Activated naive CD8-positive, alpha-beta T cell treated with anti-CD3 and anti-CD28 coated beads for 36 hours (primary cell): ENCODE measurements at regions not wholly inside any gene's neighbourhood (a gene's known extent, or its start where the extent isn't known, plus 50 kb on each side); places are given as distances from the start of the nearest gene placed in this dataset.

Experiments used
- DNase-seq: peaks from one replicate; pipeline ENCODE4 v3.0.0; 2021
- H3K27ac Mint-ChIP-seq: one replicate; pipeline ENCODE4 v1.8.0; 2022; ENCODE audit warnings: mild to moderate bottlenecking, moderate library complexity, mixed read lengths
- H3K27me3 Mint-ChIP-seq: one replicate; pipeline ENCODE4 v1.8.0; 2022; ENCODE audit warnings: mild to moderate bottlenecking, mixed read lengths
- H3K36me3 Mint-ChIP-seq: one replicate; pipeline ENCODE4 v1.8.0; 2021; ENCODE audit warnings: mild to moderate bottlenecking, mixed read lengths
- H3K4me1 Mint-ChIP-seq: one replicate; pipeline ENCODE4 v1.8.0; 2021; ENCODE audit warnings: mixed read lengths
- H3K4me3 Mint-ChIP-seq: one replicate; pipeline ENCODE4 v1.8.0; 2022; ENCODE audit warnings: mild to moderate bottlenecking, moderate library complexity, mixed read lengths
- H3K9me3 Mint-ChIP-seq: one replicate; pipeline ENCODE4 v1.8.0; 2022; ENCODE audit warnings: mixed read lengths

GRCh38 chr6:113178349-113178748 is 678.8 kb upstream of the MARCKS start:
- no peak overlapping the region for H3K27ac Mint-ChIP-seq
- no peaks in the 10 kb centered on the region for H3K4me1 Mint-ChIP-seq
- no peak for DNase-seq
- H3K9me3 Mint-ChIP-seq: no peaks in the 10 kb centered on the region
- H3K36me3 Mint-ChIP-seq: no peaks in the 10 kb centered on the region
- no peak overlapping the region for H3K4me3 Mint-ChIP-seq
- H3K27me3 Mint-ChIP-seq: no peaks in the 10 kb centered on the region

DNA sequence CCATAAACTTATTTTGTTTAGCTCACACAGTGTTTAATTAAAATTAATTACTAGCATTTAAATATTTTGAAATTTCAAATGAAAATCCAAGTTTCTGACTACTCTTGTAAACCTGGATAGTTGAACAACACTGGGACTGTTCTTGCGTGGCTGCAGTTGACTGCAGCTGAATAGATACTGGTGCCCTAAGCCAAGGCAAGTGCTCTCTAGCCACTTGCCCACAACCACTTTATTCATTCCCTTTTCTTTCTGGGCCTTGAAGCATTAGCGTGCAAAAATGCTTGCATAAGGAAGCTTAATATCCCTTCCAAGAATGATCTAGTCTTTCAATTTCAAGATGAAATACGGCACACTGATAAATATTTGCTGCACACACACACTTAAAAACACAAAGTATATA is 676.0 kb upstream of the MARCKS start:
- DNase-seq: no peak
- Mint-ChIP-seq H3K4me1 (no peaks in the 10 kb centered on the region), H3K9me3 (no peaks in the 10 kb centered on the region), H3K27me3 (no peaks in the 10 kb centered on the region), H3K4me3 (no peak overlapping the region), H3K36me3 (no peaks in the 10 kb centered on the region), H3K27ac (no peak overlapping the region)

- DNase-seq: no peak
- no peaks in the 10 kb centered on the region for H3K9me3 Mint-ChIP-seq
- H3K4me1 Mint-ChIP-seq: no peaks in the 10 kb centered on the region
- H3K27ac Mint-ChIP-seq: no peak overlapping the region
- H3K4me3 Mint-ChIP-seq: no peak overlapping the region
- H3K36me3 Mint-ChIP-seq: no peaks in the 10 kb centered on the region
- H3K27me3 Mint-ChIP-seq: no peaks in the 10 kb centered on the region
These were observed 674.6 kb upstream of the MARCKS start for GRCh38 chr6:113182370-113183141.

- Mint-ChIP-seq H3K27ac (no peak overlapping the region), H3K4me3 (no peak overlapping the region), H3K4me1 (no peaks in the 10 kb centered on the region), H3K36me3 (no peaks in the 10 kb centered on the region), H3K27me3 (no peaks in the 10 kb centered on the region), H3K9me3 (no peaks in the 10 kb centered on the region)
- DNase-seq: no peak
These were observed 672.9 kb upstream of the MARCKS start for GRCh38 chr6:113184291-113184690.

DNA sequence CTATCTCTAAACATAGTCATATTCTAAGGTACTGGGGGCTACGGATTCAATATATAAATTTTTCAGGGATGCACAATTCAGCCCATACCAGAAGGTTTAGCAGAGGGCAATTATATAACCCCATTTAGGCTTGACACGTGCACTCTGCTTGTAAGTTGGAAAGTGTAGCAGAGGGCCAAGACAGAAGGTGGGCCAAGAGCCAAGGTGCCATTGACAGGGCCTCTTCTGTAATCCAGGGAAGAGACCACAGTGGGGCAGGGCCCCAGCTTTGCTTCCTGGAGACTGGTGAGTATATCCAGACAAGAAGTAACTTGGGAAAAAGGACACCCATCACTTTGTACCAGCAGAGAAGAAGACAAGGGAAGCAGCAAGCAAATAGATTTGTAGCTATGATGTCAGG is 672.4 kb upstream of the MARCKS start:
- H3K4me1 Mint-ChIP-seq: no peaks in the 10 kb centered on the region
- DNase-seq: no peak
- no peak overlapping the region for H3K27ac Mint-ChIP-seq
- no peaks in the 10 kb centered on the region for H3K9me3 Mint-ChIP-seq
- no peaks in the 10 kb centered on the region for H3K27me3 Mint-ChIP-seq
- no peak overlapping the region for H3K4me3 Mint-ChIP-seq
- H3K36me3 Mint-ChIP-seq: no peaks in the 10 kb centered on the region

DNA sequence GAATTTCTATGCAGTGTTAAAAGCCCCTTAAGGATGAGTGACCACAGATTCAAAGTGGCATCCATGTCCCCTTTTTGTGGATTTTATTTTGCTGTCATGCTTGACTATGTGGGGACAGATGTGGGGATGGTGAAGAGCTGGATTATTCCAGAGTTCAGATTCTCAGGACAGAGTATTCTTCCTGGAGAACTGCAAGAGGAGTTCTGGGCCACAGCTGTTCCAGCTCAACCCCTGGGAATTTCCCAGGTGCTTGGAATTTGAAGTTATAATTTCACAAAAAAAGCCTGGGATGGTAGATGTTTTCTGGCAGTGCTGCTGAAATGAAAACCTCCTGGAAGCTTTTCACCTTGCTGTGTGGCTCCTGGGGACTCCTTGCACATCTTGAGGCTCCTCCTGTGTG is 671.8 kb upstream of the MARCKS start:
- Mint-ChIP-seq H3K4me1 (no peaks in the 10 kb centered on the region), H3K36me3 (no peaks in the 10 kb centered on the region), H3K27me3 (no peaks in the 10 kb centered on the region), H3K27ac (no peak overlapping the region), H3K9me3 (no peaks in the 10 kb centered on the region), H3K4me3 (no peak overlapping the region)
- no peak for DNase-seq

- Mint-ChIP-seq H3K4me3 (no peak overlapping the region), H3K9me3 (no peaks in the 10 kb centered on the region), H3K36me3 (no peaks in the 10 kb centered on the region), H3K27ac (no peak overlapping the region), H3K4me1 (no peaks in the 10 kb centered on the region), H3K27me3 (no peaks in the 10 kb centered on the region)
- no peak for DNase-seq
These were observed 669.5 kb upstream of the MARCKS start for GRCh38 chr6:113187661-113188060.

DNA sequence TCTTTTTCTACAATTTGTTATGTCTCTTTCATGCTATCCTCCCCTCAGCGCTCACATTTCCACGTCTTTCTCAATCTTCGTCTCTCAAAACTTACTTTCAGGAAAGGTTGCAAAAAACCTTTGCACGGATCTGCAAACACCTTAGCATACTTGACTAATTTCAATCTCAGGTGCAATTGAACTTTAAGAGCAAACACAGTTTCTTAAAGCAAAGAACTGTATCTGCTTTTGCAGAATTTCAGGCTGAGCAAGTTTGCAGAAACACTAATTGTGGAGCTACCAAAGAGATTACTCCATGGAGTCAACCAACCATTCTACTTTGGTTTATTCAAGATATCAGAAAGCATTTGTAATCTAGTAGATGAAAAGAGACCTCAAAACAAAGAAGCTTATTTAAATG is 668.2 kb upstream of the MARCKS start:
- no peaks in the 10 kb centered on the region for H3K9me3 Mint-ChIP-seq
- no peak overlapping the region for H3K27ac Mint-ChIP-seq
- H3K27me3 Mint-ChIP-seq: no peaks in the 10 kb centered on the region

DNA sequence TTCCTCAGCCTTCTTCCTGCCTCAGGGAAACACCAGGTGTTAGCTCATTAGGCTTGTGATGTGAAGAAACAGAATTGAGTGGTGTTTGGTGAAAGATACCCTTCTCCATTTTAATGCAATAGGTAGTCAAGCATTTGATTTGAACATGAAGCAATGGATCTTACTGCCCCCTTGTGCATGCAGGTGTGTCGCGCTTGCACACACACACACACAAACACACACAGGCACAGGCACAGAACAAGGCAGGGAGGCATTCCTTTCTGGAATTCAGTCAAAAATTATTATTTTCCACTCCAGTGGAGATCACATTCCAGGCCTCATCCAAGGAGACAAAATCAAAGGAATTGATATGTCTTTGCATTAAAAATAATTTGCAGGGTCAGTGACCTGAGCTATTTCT is 667.0 kb upstream of the MARCKS start:
- Mint-ChIP-seq H3K4me1 (no peaks in the 10 kb centered on the region), H3K9me3 (no peaks in the 10 kb centered on the region), H3K27me3 (no peaks in the 10 kb centered on the region), H3K36me3 (no peaks in the 10 kb centered on the region), H3K27ac (no peak overlapping the region), H3K4me3 (no peak overlapping the region)
- DNase-seq: no peak

More for the DNA sequence above, 668.2 kb upstream of the MARCKS start:
- H3K36me3 Mint-ChIP-seq: no peaks in the 10 kb centered on the region
- DNase-seq: no peak
- no peaks in the 10 kb centered on the region for H3K4me1 Mint-ChIP-seq
- no peak overlapping the region for H3K4me3 Mint-ChIP-seq

- H3K27me3 Mint-ChIP-seq: no peaks in the 10 kb centered on the region
- no peak for DNase-seq
- H3K9me3 Mint-ChIP-seq: no peaks in the 10 kb centered on the region
- no peak overlapping the region for H3K4me3 Mint-ChIP-seq
- no peaks in the 10 kb centered on the region for H3K36me3 Mint-ChIP-seq
- H3K4me1 Mint-ChIP-seq: no peaks in the 10 kb centered on the region
- H3K27ac Mint-ChIP-seq: no peak overlapping the region
These were observed 663.1 kb upstream of the MARCKS start for GRCh38 chr6:113194090-113194489.

- H3K36me3 Mint-ChIP-seq: no peaks in the 10 kb centered on the region
- H3K27me3 Mint-ChIP-seq: no peaks in the 10 kb centered on the region
- H3K4me3 Mint-ChIP-seq: no peak overlapping the region
- no peak overlapping the region for H3K27ac Mint-ChIP-seq
- DNase-seq: no peak
- H3K9me3 Mint-ChIP-seq: no peaks in the 10 kb centered on the region
- H3K4me1 Mint-ChIP-seq: no peaks in the 10 kb centered on the region
These were observed 654.1 kb upstream of the MARCKS start for GRCh38 chr6:113202852-113203714.

DNA sequence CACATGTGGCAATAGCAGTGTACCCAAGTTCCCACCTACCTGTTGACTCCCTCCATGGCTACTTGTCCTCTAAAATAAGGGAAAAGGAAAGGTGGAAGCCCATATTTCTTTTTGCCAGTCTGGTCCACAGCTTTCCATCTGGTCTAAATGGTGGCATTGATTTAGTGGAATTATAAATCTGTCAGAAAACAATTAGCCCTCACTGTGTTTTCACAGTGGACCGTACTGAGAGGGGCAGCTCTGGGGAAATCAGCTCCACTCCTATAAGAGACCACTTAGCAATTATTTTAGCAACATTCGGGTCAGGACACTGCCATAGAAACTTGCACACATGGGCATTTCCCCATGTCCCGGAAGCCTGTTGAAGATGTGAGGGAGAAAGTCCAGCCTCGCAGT is 653.4 kb upstream of the MARCKS start:
- H3K27me3 Mint-ChIP-seq: no peaks in the 10 kb centered on the region
- H3K9me3 Mint-ChIP-seq: no peaks in the 10 kb centered on the region
- no peaks in the 10 kb centered on the region for H3K4me1 Mint-ChIP-seq
- no peaks in the 10 kb centered on the region for H3K36me3 Mint-ChIP-seq
- no peak for DNase-seq
- H3K4me3 Mint-ChIP-seq: no peak overlapping the region
- no peak overlapping the region for H3K27ac Mint-ChIP-seq

GRCh38 chr6:113205553-113205952 is 651.6 kb upstream of the MARCKS start:
- no peak for DNase-seq
- Mint-ChIP-seq H3K4me1 (no peaks in the 10 kb centered on the region), H3K27ac (no peak overlapping the region), H3K36me3 (no peaks in the 10 kb centered on the region), H3K4me3 (no peak overlapping the region), H3K27me3 (no peaks in the 10 kb centered on the region), H3K9me3 (no peaks in the 10 kb centered on the region)

GRCh38 chr6:113208726-113209125 is 648.4 kb upstream of the MARCKS start:
- Mint-ChIP-seq H3K36me3 (no peaks in the 10 kb centered on the region), H3K27ac (no peak overlapping the region), H3K9me3 (no peaks in the 10 kb centered on the region), H3K4me3 (no peak overlapping the region), H3K4me1 (no peaks in the 10 kb centered on the region), H3K27me3 (no peaks in the 10 kb centered on the region)
- no peak for DNase-seq

DNA sequence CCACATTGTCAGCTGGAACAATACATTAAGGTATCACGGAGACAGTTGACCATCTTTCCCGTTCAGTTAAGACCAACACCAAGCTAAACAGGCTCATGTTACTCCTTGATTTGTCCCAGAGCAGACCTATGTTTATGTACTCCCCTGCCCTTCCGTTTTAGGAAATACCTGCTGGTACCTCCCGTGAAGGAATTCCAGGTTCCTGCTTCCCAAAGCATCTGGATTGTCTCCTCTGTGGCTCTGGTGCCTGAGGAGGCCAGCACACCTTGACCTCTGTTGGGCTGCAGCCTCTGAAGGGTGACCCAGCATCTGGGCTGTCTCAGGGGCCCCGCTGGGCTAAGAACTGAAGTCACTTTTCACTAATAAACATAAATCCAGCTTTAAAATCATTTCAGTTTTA is 647.8 kb upstream of the MARCKS start:
- Mint-ChIP-seq H3K36me3 (no peaks in the 10 kb centered on the region), H3K27me3 (no peaks in the 10 kb centered on the region), H3K4me3 (no peak overlapping the region), H3K4me1 (no peaks in the 10 kb centered on the region), H3K27ac (no peak overlapping the region), H3K9me3 (no peaks in the 10 kb centered on the region)
- no peak for DNase-seq

- Mint-ChIP-seq H3K4me1 (no peaks in the 10 kb centered on the region), H3K27me3 (no peaks in the 10 kb centered on the region), H3K27ac (no peak overlapping the region), H3K4me3 (no peak overlapping the region), H3K36me3 (no peaks in the 10 kb centered on the region), H3K9me3 (no peaks in the 10 kb centered on the region)
- DNase-seq: no peak
These were observed 646.0 kb upstream of the MARCKS start for GRCh38 chr6:113211170-113211569.
